ENCODE measurements at regions not wholly inside any gene's neighbourhood (a gene's known extent, or its start where the extent isn't known, plus 50 kb on each side); places are given as distances from the start of the nearest gene placed in this dataset.

DNA sequence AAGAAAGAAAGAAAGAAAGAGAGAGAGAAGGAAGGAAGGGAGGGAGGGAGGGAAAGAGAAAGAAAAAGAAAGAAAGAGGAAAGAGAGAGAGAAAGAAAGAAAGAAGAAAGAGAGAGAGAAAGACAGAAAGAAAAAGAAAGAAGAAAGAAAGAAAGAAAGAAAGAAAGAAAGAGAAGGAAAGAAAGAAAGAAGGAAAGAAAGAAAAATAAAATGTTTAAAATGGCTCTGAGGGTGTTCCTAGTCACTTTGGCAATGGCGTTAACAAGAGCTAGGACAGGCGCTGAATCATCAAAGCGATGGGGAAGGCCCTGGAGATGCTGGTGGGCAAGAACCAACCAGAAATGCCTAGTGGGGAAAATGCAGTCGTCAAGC is 77.8 kb upstream of the GPC1 start:
- no peak overlapping the region for H4K5ac ChIP-seq (ENCODE audit: insufficient read length, low read depth, low read length)
- no peak overlapping the region for H2AFZ ChIP-seq (ENCODE audit: low read length)
- no peak overlapping the region for H2BK5ac ChIP-seq (ENCODE audit: low read depth, low read length)
- H3K79me1 ChIP-seq (ENCODE audit: low read depth, low read length), result no peaks in the 10 kb centered on the region
- H3K56ac ChIP-seq (replicated peaks; ENCODE audit: insufficient read length, low read depth, low read length), result no peak overlapping the region
- H2BK15ac ChIP-seq (ENCODE audit: low read length), result no peak overlapping the region
- H3K4me2 ChIP-seq (ENCODE audit: insufficient read depth in 1 of 2, low read depth in 2 of 2, low read length in 2 of 2), result no peak overlapping the region
- no peak for FAIRE-seq
- no peak overlapping the region for H3K18ac ChIP-seq (ENCODE audit: extremely low read depth, low read length)
- DNase-seq (ENCODE audit: low read depth in 1 of 2, low spot score in 2 of 2), result no peak
- H2BK12ac ChIP-seq (ENCODE audit: low read depth, low read length), result no peak overlapping the region
- no peak overlapping the region for H2BK120ac ChIP-seq (replicated peaks; ENCODE audit: low read depth, low read length)
- ChIA-PET POLR2A (ENCODE audit: partially characterized antibody) (no interaction called here), CTCF (ENCODE audit: partially characterized antibody) (no interaction called here)
- no peak overlapping the region for H2AK5ac ChIP-seq (ENCODE audit: low read depth, low read length)
- no peak overlapping the region for H3K27ac ChIP-seq (ENCODE audit: low read depth, low read length)
- no peaks in the 10 kb centered on the region for H3K27me3 ChIP-seq (replicated peaks in 1 of 4; ENCODE audit: control insufficient read depth in 3 of 4, extremely low read depth in 1 of 4, insufficient read depth in 3 of 4, low read length in 3 of 4)
- H3K36me3 ChIP-seq (ENCODE audit: control insufficient read depth in 2 of 4, insufficient read depth in 4 of 4, low read length in 3 of 4), result no peaks in the 10 kb centered on the region
- H4K91ac ChIP-seq (replicated peaks; ENCODE audit: insufficient read length, low read length), result no peak overlapping the region
- H3K23me2 ChIP-seq (ENCODE audit: low read depth, low read length), result no peaks in the 10 kb centered on the region
- no peaks in the 10 kb centered on the region; a peak in 1 of 7 replicates for H3K4me1 ChIP-seq (replicated peaks in 1 of 4; ENCODE audit: control insufficient read depth in 3 of 4, insufficient read depth in 4 of 4, low read length in 3 of 4)
- peaks cover 17 to 18% of the 10 kb centered on the region in 2 experiments; a peak in 3 of 4 replicates for H3K9me3 ChIP-seq (ENCODE audit: insufficient read depth in 2 of 2, low read depth in 1 of 2, low read length in 1 of 2)
- 89% methylated on average over 4 of the region's 4 CpGs; no CpG with 5 or more reads in 1 of the 2 experiments for WGBS, 2 experiments (ENCODE audit: extremely low coverage in 1 of 2, insufficient coverage in 1 of 2, insufficient read length in 1 of 2, insufficient replicate concordance in 2 of 2, low coverage in 1 of 2, low lambda C conversion rate in 2 of 2, missing lambda C conversion rate in 1 of 2)
- no peak overlapping the region for H3K4ac ChIP-seq (replicated peaks; ENCODE audit: insufficient read length, low read depth, low read length)
- no peak overlapping the region for H3K9ac ChIP-seq (replicated peaks in 1 of 4; ENCODE audit: extremely low read depth in 1 of 4, low read depth in 3 of 4, low read length in 3 of 4)
- TF ChIP-seq GABPA (IDR thresholded peaks at IDR 0.05; ENCODE audit: borderline replicate concordance, insufficient read depth, low read length) (no peak), RFX5 (IDR thresholded peaks at IDR 0.05; ENCODE audit: borderline replicate concordance, low read depth, low read length) (no peak), ZNF274 (IDR thresholded peaks at IDR 0.05; ENCODE audit: borderline replicate concordance, extremely low read depth, low read length) (no peak), POU5F1 (IDR thresholded peaks at IDR 0.05; ENCODE audit: low read depth, low read length) (no peak), SP4 (IDR thresholded peaks at IDR 0.05; ENCODE audit: low read length) (no peak), CBX8 (IDR thresholded peaks at IDR 0.05; ENCODE audit: borderline replicate concordance, low read depth, low read length) (no peak), JUN (IDR thresholded peaks at IDR 0.05; ENCODE audit: low read depth, low read length) (no peak), EZH2 (IDR thresholded peaks at IDR 0.05; ENCODE audit: low read depth, low read length, severe bottlenecking) (no peak), CREB1 (IDR thresholded peaks at IDR 0.05) (no peak)
- TF ChIP-seq, protein P1, sequence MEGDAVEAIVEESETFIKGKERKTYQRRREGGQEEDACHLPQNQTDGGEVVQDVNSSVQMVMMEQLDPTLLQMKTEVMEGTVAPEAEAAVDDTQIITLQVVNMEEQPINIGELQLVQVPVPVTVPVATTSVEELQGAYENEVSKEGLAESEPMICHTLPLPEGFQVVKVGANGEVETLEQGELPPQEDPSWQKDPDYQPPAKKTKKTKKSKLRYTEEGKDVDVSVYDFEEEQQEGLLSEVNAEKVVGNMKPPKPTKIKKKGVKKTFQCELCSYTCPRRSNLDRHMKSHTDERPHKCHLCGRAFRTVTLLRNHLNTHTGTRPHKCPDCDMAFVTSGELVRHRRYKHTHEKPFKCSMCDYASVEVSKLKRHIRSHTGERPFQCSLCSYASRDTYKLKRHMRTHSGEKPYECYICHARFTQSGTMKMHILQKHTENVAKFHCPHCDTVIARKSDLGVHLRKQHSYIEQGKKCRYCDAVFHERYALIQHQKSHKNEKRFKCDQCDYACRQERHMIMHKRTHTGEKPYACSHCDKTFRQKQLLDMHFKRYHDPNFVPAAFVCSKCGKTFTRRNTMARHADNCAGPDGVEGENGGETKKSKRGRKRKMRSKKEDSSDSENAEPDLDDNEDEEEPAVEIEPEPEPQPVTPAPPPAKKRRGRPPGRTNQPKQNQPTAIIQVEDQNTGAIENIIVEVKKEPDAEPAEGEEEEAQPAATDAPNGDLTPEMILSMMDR (IDR thresholded peaks at IDR 0.05; ENCODE audit: control extremely low read depth in 1 of 3, insufficient read depth in 1 of 3, low read depth in 1 of 3, low read length in 3 of 3), result no peak
- H2BK20ac ChIP-seq (ENCODE audit: low read length), result no peak overlapping the region
- H4K8ac ChIP-seq (ENCODE audit: extremely low read depth, insufficient read depth, low read length), result no peak overlapping the region
- H3K14ac ChIP-seq (ENCODE audit: insufficient read length), result no peak overlapping the region
- H4K20me1 ChIP-seq (replicated peaks in 1 of 2; ENCODE audit: control insufficient read depth in 1 of 2, insufficient read depth in 2 of 2, low read length in 2 of 2), result no peaks in the 10 kb centered on the region
- H3K4me3 ChIP-seq (ENCODE audit: extremely low read depth in 1 of 4, insufficient read depth in 2 of 4, low read depth in 3 of 4, low read length in 4 of 4), result no peak overlapping the region
- no peaks in the 10 kb centered on the region for H3K79me2 ChIP-seq (ENCODE audit: control insufficient read depth in 1 of 2, insufficient read depth in 2 of 2, low read length in 2 of 2)
- no peak overlapping the region for H3K23ac ChIP-seq (ENCODE audit: insufficient read length)

Data from H1 (cell line).